Stimulated activated CD8-positive, alpha-beta memory T cell treated with anti-CD3 and anti-CD28 coated beads, Interleukin-12 subunit alpha, Interleukin-12 subunit beta, amount 100 ng/mL, for 24 hours (primary cell): ENCODE measurements at regions not wholly inside any gene's neighbourhood (a gene's known extent, or its start where the extent isn't known, plus 50 kb on each side); places are given as distances from the start of the nearest gene placed in this dataset.

Experiments used
- DNase-seq: peaks from one replicate; pipeline ENCODE4 v3.0.0-alpha.2; 2020; ENCODE audit errors: extremely low read depth

- DNase-seq = no peak
These were observed 243.8 kb upstream of the ADAMTSL1 start for GRCh38 chr9:18229992-18230676.

GRCh38 chr9:18233311-18233710, 240.6 kb upstream of the ADAMTSL1 start:
- DNase-seq = no peak

DNA sequence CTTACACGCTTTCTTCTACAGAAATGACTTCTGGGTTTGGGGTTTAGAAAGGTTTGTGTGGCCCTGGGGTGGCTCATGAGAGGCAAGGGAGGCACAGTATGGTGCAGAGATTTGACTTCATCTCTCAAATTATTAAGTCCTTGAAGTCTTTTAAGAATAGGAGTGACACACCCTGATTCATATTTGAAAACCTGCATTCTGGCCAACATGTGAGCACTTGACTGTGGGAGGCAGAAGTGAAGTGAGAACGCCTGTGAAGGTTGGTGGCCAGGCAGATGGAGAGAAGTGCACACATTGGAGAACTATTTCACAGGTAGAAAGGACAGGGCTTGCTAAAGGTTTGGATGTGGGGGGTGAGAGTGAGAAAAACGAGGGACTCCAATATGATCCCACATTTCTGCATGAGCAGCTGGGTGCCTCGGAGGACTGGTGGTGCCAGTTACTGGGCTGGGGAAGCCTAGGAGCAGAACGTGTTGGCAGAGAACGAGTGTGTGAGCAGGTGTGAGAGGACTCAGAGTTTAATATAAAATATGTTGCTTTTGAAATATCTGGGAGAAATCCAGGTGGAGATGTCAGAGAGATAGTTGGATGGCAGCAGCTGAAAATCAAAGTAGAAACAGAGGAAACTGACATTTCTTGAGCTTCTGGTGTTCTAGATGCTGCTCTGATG, 240.0 kb upstream of the ADAMTSL1 start:
- DNase-seq = no peak

DNA sequence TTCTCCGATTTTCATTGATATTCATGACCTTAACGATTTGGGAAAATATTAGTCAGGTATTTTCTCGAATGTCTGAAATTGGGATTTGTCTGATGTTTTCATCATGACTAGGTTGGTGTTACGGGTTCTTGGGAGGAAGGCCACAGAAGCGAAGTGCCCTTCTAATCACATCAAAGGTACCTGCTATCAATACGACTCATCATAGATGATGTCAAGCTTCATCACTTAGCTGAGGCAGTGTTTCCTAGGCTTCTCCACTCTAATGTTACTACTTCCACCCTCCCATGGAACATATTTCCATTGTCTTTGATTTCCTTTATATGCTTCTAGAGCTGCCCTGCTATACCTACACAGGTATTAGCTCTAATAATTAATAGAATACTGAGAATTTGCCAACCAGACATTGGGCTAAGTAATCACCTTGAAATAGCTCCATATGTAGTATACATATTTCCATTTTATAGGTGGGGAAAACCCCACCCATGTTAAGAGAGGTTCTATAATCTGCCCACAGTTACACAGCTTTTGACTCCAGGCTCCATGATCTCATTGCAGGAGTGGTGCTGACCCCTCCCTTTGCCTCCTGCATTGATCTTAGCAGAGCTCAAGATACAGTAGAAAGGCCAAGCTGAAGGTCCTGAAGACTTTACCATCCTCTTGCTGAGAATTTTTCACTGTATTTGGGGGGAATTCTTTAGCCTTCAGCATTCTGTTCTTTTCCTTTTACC, 238.6 kb upstream of the ADAMTSL1 start:
- no peak for DNase-seq

DNA sequence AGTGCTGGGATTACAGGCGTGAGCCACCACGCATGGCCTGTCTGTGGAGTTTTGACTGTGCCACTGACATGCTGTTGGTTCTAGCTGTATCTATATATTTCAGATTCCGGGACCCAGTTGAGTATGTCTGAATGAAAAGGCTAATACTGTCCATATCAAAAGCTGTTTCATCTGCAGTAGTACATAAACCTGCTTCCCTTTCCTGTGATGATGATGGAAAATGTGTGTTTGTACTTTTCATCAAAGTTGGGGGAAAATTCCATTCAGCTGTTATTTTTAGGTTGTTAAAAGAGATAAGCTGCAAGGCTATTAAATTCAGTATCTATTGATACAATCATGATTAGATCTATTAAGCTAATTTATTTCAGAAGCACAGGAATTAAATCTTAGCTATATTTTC, 237.6 kb upstream of the ADAMTSL1 start:
- DNase-seq = no peak

DNA sequence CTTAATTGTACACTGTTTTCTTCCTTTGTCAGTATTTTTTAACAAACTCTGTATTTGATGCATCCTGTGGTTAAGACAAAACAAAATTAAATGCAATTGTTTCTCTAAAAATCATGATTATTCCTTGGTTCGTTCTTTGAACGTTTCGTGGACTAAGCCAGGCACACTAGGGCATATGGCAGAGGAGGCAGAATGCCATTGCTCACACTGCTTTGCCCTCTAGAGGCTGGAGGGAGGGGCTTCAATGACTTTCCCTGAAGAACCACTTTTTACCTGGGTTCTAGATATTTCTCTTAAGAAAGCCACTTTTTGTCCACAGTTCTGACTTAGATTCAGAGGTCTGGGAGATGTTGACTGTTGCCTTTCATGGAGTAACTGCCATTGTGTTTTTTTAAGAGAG, 236.2 kb upstream of the ADAMTSL1 start:
- DNase-seq = no peak

DNA sequence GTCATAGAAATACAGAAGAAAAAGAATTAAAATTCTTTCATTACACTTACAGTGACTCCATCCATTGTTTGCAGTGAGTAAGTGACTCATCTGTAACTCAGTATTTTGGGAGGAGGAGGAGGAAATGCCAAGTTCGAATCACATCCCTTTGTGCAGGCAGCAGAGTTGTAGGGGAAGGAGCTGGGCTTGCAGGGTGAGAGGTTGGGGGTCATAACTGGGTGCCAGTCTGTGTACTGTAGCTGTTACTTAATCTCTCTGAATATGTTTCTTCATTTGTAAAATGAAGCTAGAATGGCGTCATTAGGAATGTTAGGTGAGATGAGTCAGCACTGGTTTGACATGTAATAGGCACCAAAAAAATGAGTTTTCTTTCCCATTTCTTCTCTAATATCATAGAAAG, 235.7 kb upstream of the ADAMTSL1 start:
- DNase-seq = no peak

DNA sequence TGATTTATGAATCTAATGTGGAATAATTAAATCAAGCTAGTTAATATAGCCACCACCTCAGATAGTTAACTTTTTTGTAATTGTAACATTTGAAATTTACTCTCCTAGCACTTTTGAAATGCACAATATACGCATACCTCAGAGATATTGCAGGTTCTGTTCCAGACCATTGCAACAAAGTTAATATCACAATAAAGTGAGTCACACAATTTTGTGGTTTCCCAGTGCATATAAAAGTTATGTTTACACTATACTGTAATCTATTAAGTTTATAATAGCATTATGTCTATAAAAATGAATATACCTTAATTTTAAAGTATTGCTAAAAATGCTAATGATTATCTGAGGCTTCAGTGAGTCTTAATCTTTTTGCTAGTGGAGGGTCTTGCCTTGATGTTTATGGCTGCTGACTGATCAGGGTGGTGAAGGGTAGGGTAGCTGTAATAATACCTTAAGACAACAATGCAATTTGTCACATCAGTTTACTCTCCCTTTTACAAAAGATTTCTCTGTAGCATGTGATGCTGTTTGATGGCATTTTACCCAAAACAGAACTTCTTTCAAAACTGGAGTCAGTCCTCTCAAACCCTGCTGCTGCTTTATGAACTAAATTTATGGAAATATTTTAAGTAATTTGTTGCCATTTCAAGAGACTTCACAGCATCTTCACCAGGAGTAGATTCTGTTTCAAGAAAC, 235.1 kb upstream of the ADAMTSL1 start:
- DNase-seq = no peak

DNA sequence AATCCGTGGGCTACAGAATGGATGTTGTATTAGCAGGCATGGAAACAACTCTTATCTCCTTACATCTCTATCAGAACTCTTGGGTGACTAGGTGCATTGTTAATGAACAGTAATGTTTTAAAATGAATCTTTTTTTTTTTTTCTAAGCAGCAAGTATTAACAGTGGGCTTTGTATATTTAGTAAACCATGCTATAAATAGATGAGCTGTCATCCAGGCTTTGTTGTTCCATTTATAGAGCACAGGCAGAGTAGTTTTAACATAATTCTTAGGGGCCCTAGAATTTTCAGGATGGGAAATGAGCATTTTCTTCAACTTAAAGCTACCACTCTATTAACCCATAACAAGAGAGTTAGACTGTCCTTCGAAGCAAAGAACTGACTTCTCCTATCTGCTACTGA, 233.7 kb upstream of the ADAMTSL1 start:
- DNase-seq = no peak

DNA sequence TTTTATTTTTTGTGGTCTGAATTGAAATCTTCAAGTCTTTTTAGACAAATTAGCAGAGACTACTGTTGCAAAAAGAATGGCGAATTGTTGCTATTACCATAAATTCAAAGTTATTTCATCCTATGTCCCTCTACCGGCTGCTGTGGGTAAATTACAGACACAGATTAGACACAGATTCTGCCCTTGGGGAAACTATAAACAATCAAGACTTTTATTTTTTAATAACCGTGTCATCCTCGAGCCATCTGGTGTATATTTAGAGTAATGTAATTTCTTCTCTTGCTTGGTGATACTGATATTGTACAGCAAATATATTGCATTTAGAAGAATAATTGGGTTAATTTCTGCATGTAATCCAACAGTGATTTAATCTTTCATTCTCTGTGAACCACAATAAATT, 228.0 kb upstream of the ADAMTSL1 start:
- no peak for DNase-seq

DNA sequence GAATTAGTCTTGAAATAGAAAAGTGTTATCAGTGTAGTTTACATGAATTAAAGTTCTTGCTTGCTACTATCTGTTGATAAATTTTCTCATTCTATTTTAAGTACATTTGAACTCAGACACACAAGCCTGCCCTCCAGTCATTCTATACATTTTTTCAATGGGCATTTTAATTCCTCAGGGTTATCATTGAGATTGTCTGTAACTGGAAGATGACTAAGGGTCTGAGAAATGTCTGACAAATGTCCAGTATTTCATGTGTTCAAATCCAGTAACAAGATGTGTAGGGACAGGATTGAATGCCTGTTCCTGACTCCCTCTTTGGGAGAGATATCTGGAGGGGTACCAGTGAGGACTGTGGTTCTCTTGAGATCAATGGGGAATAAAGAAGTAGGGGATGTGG, 223.9 kb upstream of the ADAMTSL1 start:
- no peak for DNase-seq

DNA sequence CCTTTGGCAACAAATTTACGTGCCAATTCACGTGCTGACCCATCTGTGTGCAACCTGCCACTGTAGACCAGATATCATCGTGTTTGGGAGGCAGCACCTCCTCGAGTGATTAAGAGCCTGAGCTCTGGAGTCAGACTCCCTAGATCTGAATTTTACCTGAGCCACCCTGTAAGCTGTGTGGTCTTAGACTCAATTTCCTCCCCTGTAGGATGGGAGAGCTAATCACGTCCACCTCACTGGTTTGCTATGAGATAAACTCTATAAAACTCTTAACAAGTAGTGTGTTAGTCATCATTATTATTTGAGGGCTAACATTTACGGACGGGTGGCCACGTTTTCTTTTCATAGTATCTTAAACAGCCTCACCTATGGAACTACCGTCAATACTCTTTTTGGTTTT, 220.0 kb upstream of the ADAMTSL1 start:
- no peak for DNase-seq

- peak; percentile 47 for DNase-seq
These were observed 218.8 kb upstream of the ADAMTSL1 start for GRCh38 chr9:18255158-18255629.

DNA sequence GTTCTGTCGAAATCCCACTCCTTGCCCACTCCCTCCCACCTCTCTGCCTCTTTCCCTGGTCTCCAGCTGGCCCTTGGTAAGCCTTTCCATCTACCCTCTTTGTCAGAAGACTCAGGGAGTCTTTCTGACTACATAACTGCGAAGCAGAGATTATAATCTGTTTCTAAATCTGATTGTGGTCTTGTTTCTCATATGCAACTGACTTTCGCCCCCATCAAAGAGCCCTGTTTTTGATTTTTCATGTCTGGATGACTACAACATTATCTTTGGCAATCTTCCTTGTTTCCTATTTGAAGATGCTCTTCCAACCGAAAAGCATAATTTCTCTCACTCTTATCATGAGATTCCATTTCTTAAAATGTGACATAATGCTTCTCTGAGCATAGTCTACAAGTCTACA, 218.2 kb upstream of the ADAMTSL1 start:
- no peak for DNase-seq

GRCh38 chr9:18256568-18256967, 217.4 kb upstream of the ADAMTSL1 start:
- DNase-seq = no peak

- no peak for DNase-seq
These were observed 213.4 kb upstream of the ADAMTSL1 start for GRCh38 chr9:18260521-18260920.

GRCh38 chr9:18261181-18261580, 212.8 kb upstream of the ADAMTSL1 start:
- no peak for DNase-seq

DNA sequence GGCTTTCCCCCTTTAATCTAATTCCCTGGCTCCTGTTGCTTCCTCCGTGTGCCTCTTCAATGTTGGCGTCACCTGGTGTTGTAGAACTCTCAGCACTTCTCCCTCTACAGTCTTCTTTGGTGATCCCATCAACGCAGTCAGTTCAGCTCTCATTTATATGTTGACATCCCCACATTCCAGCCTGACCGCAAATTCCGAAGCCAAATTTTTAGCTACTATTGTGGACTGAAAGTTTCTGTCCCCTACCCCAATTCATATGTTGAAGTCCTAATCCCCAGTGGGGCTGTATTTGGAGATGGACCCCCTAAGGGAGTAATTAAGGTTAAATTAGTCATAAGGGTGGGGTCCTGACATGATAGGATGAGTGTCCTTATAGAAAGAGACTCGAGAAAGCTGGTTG, 210.6 kb upstream of the ADAMTSL1 start:
- DNase-seq = no peak

GRCh38 chr9:18268381-18268780, 205.6 kb upstream of the ADAMTSL1 start:
- no peak for DNase-seq

DNA sequence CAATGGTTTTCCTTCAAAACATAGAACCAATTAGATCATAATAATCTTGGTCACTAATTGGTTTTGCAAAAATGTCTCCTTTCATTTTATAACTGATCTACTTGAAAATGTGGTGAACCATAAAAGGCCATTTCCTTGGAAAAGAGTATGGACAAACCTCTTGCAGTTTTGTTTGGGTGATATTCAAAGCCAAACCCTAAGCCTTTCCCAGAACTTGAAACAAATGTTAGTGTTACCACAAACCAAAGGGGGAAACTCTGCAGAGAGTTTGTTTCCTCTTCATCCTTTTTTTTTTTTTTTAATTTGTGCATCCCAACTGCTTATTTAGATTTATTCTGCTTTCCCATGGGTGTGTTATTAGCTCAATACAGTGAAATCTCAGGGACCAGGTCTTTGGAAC, 204.4 kb upstream of the ADAMTSL1 start:
- no peak for DNase-seq

DNA sequence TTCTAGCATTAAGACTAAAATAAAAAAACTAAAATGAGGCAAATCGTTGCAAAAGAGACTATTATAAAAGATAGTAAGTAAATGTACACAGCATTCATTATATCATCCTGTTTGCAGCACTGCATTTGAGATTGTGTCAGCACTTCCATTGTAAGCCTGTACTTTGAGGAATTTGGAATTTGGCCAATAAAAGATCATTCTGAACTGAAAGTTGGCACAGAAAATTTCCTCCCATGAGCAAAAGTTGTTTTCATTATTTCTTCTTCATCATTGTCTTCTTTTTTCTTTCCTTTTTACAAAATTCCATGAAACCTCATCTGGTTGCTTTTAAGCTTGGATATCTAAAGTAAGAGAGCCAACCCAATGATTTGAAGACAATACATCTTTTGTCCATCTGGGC, 199.3 kb upstream of the ADAMTSL1 start:
- no peak for DNase-seq

GRCh38 chr9:18275313-18275990, 198.5 kb upstream of the ADAMTSL1 start:
- DNase-seq = no peak
